ENCODE measurements at regions not wholly inside any gene's neighbourhood (a gene's known extent, or its start where the extent isn't known, plus 50 kb on each side); places are given as distances from the start of the nearest gene placed in this dataset.

DNA sequence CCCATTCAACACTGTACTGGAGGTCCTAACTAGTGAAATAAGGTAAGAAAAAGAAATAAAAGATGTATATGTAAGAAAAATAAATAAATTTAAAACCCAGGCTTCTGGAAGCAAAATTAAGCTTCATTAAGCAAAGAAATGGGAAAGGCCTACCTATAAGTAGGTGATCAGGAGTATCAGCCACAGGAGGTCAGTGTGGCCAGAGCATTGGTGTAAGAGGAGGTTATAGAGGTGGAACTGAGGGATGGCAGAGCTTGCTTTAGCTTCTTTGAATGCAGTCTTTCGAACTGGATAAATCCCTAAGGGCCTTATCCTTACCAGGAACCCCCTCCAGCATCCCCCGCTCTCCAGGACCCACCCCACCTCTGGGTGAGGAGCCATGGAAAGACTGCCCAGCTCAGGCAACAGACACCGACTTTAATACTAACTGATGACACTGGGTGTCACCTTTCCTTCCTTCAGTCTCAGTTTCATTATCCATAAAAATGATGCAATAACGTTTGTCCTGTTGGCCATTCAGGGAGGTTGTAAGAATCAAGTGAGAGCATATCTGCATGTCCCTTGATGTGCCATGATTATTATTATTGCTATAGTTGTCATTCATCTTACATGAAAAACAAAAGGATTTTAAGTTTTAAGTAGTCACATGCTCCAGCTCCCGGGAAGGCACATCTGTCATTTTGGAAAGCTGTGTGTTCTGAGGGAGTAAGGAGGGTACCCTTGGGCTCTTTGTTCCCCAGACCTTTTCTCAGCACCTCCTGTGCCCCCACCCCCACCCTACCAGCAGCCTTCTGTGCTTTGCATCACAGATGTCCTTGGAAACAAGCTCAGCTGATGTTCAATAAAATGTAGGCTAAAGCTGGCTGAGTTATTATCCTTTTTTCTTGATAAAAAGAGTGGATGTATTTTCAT is 50.8 kb upstream of the CTNNA1 start:
- Histone ChIP-seq H3K27ac (no peak overlapping the region), H3K4me3 (no peak overlapping the region), H3K27me3 (no peaks in the 10 kb centered on the region), H3K9me3 (no peaks in the 10 kb centered on the region), H3K36me3 (no peaks in the 10 kb centered on the region), H3K4me1 (no peaks in the 10 kb centered on the region)
- WGBS (ENCODE audit: insufficient coverage, low coverage, low lambda C conversion rate, missing lambda C conversion rate) = 39% methylated on average over 3 of the region's 5 CpGs
- intact Hi-C loops (cut with DNase I) = no loop called here
- TF ChIP-seq POLR2A (IDR thresholded peaks at IDR 0.05) = no peak
- TF ChIP-seq, protein P1, sequence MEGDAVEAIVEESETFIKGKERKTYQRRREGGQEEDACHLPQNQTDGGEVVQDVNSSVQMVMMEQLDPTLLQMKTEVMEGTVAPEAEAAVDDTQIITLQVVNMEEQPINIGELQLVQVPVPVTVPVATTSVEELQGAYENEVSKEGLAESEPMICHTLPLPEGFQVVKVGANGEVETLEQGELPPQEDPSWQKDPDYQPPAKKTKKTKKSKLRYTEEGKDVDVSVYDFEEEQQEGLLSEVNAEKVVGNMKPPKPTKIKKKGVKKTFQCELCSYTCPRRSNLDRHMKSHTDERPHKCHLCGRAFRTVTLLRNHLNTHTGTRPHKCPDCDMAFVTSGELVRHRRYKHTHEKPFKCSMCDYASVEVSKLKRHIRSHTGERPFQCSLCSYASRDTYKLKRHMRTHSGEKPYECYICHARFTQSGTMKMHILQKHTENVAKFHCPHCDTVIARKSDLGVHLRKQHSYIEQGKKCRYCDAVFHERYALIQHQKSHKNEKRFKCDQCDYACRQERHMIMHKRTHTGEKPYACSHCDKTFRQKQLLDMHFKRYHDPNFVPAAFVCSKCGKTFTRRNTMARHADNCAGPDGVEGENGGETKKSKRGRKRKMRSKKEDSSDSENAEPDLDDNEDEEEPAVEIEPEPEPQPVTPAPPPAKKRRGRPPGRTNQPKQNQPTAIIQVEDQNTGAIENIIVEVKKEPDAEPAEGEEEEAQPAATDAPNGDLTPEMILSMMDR (IDR thresholded peaks at IDR 0.05) = peak in 1 of 4 donors; percentile 12
- DNase-seq (no peak), ATAC-seq (peak; percentile 30 to 86 (median 62))

DNA sequence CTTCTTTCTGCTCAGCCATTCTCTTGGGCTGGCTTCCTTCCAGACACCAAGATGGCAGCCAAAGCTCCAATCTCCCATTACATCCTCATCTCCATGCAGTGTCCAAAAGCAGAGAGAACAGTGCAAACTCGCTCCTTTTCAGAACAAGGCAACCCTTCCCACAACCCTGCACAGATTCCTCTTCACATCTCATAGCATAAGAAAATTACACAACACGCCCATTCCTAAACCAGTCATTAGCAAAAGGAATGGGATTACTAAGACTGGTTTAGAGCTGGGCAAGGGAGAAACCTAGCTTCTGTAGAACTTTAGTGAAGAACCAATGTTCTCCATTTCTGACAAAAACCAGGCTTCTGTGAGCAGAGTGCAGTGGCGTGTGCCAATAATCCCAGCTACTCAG is 51.5 kb upstream of the CTNNA1 start:
- Histone ChIP-seq H3K9me3 (no peaks in the 10 kb centered on the region), H3K27me3 (no peaks in the 10 kb centered on the region), H3K36me3 (no peaks in the 10 kb centered on the region), H3K4me1 (no peaks in the 10 kb centered on the region), H3K4me3 (no peak overlapping the region), H3K27ac (no peak overlapping the region)
- TF ChIP-seq, protein P1 (IDR thresholded peaks at IDR 0.05) = no peak
- no peak for TF ChIP-seq POLR2A (IDR thresholded peaks at IDR 0.05)
- DNase-seq = no peak
- WGBS (ENCODE audit: insufficient coverage, low coverage, low lambda C conversion rate, missing lambda C conversion rate) = 80% methylated on average over 3 of the region's 3 CpGs
- intact Hi-C loops (cut with DNase I) = no loop called here
- no peak for ATAC-seq

DNA sequence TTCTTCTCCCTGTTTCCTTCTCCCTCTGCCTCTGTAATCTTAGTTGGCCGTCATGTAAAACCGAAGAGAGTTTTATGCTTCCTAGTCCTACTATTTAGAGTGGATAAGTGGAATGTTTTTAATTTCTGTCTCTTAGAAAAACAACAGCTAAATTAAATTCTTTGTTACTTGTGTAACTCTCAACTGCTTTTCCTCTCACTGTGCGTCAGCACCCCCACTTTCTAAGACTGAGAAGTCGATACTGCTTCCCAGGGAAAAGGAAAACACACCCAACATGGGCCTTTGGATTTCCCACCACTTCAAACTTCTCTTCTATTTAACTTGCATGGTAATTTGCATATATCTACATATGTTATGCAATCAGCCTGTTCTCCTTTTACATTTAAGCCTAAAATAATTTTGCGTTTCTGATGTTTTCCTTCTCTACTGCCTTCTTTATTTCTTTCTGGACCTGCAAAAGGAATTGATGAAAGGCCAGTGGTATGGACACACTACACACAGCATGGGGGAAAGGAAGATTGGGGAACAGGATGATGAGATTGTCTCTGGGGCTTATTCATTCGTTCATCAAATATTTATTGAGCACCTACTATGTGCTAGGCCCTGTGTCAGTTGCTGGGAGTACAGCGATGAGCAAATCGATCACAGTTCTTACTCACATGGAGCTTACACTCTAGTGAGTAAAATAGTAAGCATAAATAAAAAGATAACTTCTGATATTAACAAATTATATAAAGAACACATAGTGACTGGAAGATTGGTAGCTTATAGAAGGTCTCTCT is 52.5 kb upstream of the CTNNA1 start:
- Histone ChIP-seq H3K9me3 (no peaks in the 10 kb centered on the region), H3K4me1 (no peaks in the 10 kb centered on the region), H3K36me3 (no peaks in the 10 kb centered on the region), H3K27ac (no peak overlapping the region), H3K4me3 (no peak overlapping the region), H3K27me3 (no peaks in the 10 kb centered on the region)
- intact Hi-C loops (cut with DNase I) = no loop called here
- DNase-seq (no peak), ATAC-seq (no peak)
- TF ChIP-seq POLR2A (IDR thresholded peaks at IDR 0.05) = no peak
- TF ChIP-seq, protein P1 (IDR thresholded peaks at IDR 0.05) = no peak
- WGBS (ENCODE audit: insufficient coverage, low coverage, low lambda C conversion rate, missing lambda C conversion rate) = 75% methylated on average over 7 of the region's 8 CpGs

DNA sequence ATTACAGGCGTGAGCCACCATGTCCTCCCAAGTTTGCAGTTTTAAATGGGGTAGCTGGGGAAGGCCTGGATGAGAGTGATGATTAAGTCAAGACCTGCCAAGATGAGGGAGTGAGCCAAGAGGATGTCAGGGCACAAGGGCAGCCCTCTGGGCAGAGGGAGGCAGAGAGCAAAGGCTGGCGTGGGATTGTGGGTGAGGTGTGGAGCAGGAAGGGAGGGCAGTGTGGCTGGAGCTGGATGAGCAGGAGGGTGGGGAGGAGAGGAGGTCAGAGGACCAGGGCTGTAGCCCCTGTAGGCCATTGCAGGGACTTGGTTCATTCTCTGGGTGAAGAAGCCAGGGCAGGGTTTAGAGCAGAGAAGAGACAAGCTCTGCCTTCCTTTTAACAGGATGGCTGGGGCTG is 53.7 kb upstream of the CTNNA1 start:
- no peak overlapping the region for H3K4me3 ChIP-seq
- H3K4me1 ChIP-seq = no peaks in the 10 kb centered on the region
- intact Hi-C loops (cut with DNase I) = no loop called here
- no peaks in the 10 kb centered on the region for H3K9me3 ChIP-seq
- DNase-seq (no peak), ATAC-seq (peak in 1 of 4 donors; percentile 30)
- TF ChIP-seq, protein P1 (IDR thresholded peaks at IDR 0.05) = no peak
- TF ChIP-seq POLR2A (IDR thresholded peaks at IDR 0.05) = no peak
- no peak overlapping the region for H3K27ac ChIP-seq
- no peaks in the 10 kb centered on the region for H3K36me3 ChIP-seq
- 100% methylated on average over 1 of the region's 2 CpGs for WGBS (ENCODE audit: insufficient coverage, low coverage, low lambda C conversion rate, missing lambda C conversion rate)
- no peaks in the 10 kb centered on the region for H3K27me3 ChIP-seq
